ENCODE measurements at regions not wholly inside any gene's neighbourhood (a gene's known extent, or its start where the extent isn't known, plus 50 kb on each side); places are given as distances from the start of the nearest gene placed in this dataset.

DNA sequence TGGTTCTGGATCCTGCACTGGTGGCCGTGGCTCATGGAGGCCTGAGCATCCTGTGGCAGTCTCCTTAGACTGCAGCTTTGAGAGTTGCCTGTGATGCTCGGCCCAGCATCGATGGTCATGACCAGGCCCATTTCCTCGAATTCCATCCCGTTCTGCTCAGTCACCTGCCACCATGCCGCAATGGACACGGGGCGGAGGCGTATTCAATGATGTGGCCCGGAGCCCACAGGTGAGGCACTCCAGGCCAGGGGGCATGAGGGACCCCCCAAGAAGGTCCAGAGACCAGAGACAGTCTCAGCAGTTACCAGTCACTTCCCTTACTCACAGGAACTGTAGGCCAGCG is 53.6 kb downstream of the SHANK2 start:
- Histone ChIP-seq H3K9me3 (no peaks in the 10 kb centered on the region), H3K36me3 (no peaks in the 10 kb centered on the region), H3K4me1 (no peaks in the 10 kb centered on the region), H3K4me3 (no peak overlapping the region), H3K27ac (no peak overlapping the region), H3K27me3 (peaks cover 33% of the 10 kb centered on the region)
- TF ChIP-seq, protein P1, sequence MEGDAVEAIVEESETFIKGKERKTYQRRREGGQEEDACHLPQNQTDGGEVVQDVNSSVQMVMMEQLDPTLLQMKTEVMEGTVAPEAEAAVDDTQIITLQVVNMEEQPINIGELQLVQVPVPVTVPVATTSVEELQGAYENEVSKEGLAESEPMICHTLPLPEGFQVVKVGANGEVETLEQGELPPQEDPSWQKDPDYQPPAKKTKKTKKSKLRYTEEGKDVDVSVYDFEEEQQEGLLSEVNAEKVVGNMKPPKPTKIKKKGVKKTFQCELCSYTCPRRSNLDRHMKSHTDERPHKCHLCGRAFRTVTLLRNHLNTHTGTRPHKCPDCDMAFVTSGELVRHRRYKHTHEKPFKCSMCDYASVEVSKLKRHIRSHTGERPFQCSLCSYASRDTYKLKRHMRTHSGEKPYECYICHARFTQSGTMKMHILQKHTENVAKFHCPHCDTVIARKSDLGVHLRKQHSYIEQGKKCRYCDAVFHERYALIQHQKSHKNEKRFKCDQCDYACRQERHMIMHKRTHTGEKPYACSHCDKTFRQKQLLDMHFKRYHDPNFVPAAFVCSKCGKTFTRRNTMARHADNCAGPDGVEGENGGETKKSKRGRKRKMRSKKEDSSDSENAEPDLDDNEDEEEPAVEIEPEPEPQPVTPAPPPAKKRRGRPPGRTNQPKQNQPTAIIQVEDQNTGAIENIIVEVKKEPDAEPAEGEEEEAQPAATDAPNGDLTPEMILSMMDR (IDR thresholded peaks at IDR 0.05): no peak
- TF ChIP-seq POLR2AphosphoS5 (IDR thresholded peaks at IDR 0.05) (no peak), POLR2A (IDR thresholded peaks at IDR 0.05) (no peak), EP300 (IDR thresholded peaks at IDR 0.05) (no peak)
- DNase-seq (ENCODE audit: low spot score in 2 of 2): no peak
- WGBS: 80% methylated on average over 1 of the region's 11 CpGs

DNA sequence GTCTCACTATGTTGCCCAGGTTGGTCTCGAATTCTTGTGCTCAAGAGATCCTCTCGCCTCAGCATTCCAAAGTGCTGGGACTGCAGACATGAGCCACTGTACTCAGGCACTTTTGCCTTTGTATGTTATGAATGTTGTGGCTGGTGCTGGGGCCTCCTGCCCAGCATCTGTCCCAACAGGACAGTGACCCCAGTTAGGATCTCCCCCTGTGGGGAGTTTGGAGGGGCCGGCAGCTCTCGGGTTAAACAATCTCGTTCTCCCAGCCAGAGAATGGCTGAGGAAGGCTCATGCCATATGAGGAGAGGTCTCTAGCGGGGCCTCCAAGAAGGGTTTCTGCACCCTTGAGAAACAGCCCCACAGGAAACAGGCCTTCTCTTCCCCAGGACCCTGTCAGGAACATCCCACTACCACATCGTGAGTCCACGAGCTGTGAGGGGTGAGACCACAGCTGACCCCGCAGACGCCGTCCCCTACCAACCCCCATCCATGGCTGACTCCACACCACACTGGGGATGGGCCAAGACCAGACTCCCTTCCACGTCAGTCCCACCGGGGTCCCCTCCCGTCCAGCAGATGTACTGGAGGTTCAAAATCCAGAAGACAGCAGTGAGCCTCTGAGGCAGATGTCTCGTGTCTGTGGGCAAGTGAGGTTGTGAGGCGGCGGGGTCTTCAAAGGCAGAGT is 54.1 kb downstream of the SHANK2 start:
- Histone ChIP-seq H3K4me3 (no peak overlapping the region), H3K4me1 (no peaks in the 10 kb centered on the region), H3K27me3 (peaks cover 33% of the 10 kb centered on the region), H3K9me3 (no peaks in the 10 kb centered on the region), H3K36me3 (no peaks in the 10 kb centered on the region), H3K27ac (no peak overlapping the region)
- WGBS: 89% methylated on average over 8 of the region's 17 CpGs
- no peak for TF ChIP-seq POLR2A (IDR thresholded peaks at IDR 0.05)
- no peak for TF ChIP-seq EP300 (IDR thresholded peaks at IDR 0.05)
- TF ChIP-seq, protein P1 (IDR thresholded peaks at IDR 0.05): no peak
- no peak for TF ChIP-seq POLR2AphosphoS5 (IDR thresholded peaks at IDR 0.05)
- no peak for DNase-seq (ENCODE audit: low spot score in 2 of 2)

DNA sequence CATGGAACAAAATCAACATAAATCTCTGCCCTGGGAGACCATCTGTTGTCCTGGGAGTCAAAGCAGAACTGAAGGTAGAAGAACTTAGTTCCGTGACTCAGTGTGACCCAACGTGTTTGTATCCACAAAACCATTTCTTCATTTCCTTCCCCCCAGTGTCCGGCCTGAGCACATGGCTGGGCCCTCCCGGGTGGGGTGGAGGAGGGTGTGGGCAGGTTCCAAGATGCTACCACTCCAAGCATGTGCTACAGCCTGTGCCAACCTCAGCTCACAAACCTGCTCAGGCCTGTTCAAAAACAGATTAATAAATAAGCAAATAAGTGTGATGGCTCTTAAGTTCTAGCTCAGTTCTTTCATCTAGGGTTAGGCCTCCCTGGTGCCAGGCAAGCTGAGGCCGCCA is 55.3 kb downstream of the SHANK2 start:
- H3K4me3 ChIP-seq: no peak overlapping the region
- no peaks in the 10 kb centered on the region for H3K4me1 ChIP-seq
- peaks cover 25% of the 10 kb centered on the region for H3K27me3 ChIP-seq
- H3K9me3 ChIP-seq: no peaks in the 10 kb centered on the region
- TF ChIP-seq EP300 (IDR thresholded peaks at IDR 0.05) (no peak), POLR2AphosphoS5 (IDR thresholded peaks at IDR 0.05) (no peak), POLR2A (IDR thresholded peaks at IDR 0.05) (no peak)
- TF ChIP-seq, protein P1 (IDR thresholded peaks at IDR 0.05): no peak
- no peaks in the 10 kb centered on the region for H3K36me3 ChIP-seq
- 48% methylated on average over 5 of the region's 5 CpGs for WGBS
- no peak overlapping the region for H3K27ac ChIP-seq
- DNase-seq (ENCODE audit: low spot score in 2 of 2): no peak

DNA sequence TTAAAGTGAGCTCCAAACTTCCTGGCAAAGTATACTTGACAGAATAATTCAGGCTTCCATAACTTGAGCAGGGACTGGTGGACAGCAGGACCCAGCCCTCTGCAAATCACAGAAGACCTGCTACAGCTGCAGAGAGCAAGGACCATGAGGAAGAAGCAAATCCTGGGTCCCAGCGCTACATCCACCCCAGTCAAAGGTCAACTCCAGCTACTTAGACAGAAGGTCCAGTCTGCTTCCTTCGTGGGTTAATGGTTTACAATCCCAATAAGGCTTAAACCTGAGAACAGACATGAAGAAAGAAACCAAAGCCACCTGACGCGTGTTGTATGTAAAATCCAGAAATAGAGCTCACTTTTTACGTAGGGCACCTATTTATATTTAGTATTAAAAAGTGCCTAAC is 57.7 kb downstream of the SHANK2 start:
- Histone ChIP-seq H3K9me3 (no peaks in the 10 kb centered on the region), H3K27me3 (peaks cover 10% of the 10 kb centered on the region), H3K36me3 (no peaks in the 10 kb centered on the region), H3K4me1 (no peaks in the 10 kb centered on the region), H3K27ac (no peak overlapping the region), H3K4me3 (no peak overlapping the region)
- 91% methylated on average over 5 of the region's 5 CpGs for WGBS
- no peak for DNase-seq (ENCODE audit: low spot score in 2 of 2)
- TF ChIP-seq POLR2A (IDR thresholded peaks at IDR 0.05): no peak

DNA sequence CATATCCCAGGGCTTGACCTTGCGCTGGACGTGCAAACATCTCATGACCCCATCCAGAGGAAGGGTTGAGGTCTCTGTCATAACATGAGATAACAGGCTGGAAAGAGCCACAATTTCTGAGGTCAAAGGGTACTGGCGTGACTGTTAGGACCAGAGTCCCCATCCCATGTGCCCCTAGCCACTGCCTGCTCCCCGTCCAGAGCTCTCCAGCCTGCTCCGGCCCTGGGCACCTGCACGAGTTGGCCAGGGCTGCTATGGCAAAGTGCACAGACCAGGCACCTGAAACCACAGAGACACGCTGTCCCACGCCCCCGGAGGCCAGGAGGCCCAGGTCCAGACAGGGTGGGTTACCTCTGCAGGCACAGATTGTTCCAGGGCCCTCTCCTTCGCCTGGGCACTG is 58.9 kb downstream of the SHANK2 start:
- Histone ChIP-seq H3K9me3 (no peaks in the 10 kb centered on the region), H3K27ac (no peak overlapping the region), H3K36me3 (no peaks in the 10 kb centered on the region), H3K4me3 (no peak overlapping the region), H3K4me1 (no peaks in the 10 kb centered on the region), H3K27me3 (no peaks in the 10 kb centered on the region)
- 90% methylated on average over 10 of the region's 10 CpGs for WGBS
- TF ChIP-seq EP300 (IDR thresholded peaks at IDR 0.05) (no peak), POLR2A (IDR thresholded peaks at IDR 0.05) (no peak), POLR2AphosphoS5 (IDR thresholded peaks at IDR 0.05) (no peak)
- TF ChIP-seq, protein P1 (IDR thresholded peaks at IDR 0.05): no peak
- no peak for DNase-seq (ENCODE audit: low spot score in 2 of 2)

DNA sequence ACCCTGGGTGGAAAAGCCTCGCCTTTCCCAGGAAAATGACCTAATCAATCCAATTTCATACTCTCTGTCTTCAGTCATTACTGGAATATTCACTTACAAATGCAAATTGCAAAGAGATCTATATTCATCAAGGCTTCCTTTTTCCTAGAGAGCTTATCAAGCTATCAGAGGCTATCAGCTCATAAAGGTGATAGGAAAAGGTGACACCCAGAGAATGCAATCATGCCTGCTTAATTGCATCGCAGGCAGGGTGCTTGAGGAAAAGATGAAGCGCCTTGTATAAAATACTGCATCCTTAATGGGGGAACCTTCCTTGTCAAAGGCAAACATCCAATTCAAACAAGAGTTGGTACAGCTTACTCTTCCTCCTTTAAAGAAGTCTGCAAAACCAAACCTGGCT is 59.7 kb downstream of the SHANK2 start:
- Histone ChIP-seq H3K36me3 (no peaks in the 10 kb centered on the region), H3K4me1 (no peaks in the 10 kb centered on the region), H3K9me3 (no peaks in the 10 kb centered on the region), H3K27me3 (peaks cover 4% of the 10 kb centered on the region), H3K27ac (no peak overlapping the region), H3K4me3 (no peak overlapping the region)
- no peak for TF ChIP-seq POLR2A (IDR thresholded peaks at IDR 0.05)
- TF ChIP-seq, protein P1 (IDR thresholded peaks at IDR 0.05): no peak
- no peak for TF ChIP-seq EP300 (IDR thresholded peaks at IDR 0.05)
- no peak for TF ChIP-seq POLR2AphosphoS5 (IDR thresholded peaks at IDR 0.05)
- DNase-seq (ENCODE audit: low spot score in 2 of 2): no peak
- 78% methylated on average over 3 of the region's 3 CpGs for WGBS
